ENCODE measurements at regions not wholly inside any gene's neighbourhood (a gene's known extent, or its start where the extent isn't known, plus 50 kb on each side); places are given as distances from the start of the nearest gene placed in this dataset.
"Not testable (repeated sequence)": the region's sequence is repeated elsewhere in the genome, so short reads cannot be mapped to it uniquely, and the experiment has no call there.

DNA sequence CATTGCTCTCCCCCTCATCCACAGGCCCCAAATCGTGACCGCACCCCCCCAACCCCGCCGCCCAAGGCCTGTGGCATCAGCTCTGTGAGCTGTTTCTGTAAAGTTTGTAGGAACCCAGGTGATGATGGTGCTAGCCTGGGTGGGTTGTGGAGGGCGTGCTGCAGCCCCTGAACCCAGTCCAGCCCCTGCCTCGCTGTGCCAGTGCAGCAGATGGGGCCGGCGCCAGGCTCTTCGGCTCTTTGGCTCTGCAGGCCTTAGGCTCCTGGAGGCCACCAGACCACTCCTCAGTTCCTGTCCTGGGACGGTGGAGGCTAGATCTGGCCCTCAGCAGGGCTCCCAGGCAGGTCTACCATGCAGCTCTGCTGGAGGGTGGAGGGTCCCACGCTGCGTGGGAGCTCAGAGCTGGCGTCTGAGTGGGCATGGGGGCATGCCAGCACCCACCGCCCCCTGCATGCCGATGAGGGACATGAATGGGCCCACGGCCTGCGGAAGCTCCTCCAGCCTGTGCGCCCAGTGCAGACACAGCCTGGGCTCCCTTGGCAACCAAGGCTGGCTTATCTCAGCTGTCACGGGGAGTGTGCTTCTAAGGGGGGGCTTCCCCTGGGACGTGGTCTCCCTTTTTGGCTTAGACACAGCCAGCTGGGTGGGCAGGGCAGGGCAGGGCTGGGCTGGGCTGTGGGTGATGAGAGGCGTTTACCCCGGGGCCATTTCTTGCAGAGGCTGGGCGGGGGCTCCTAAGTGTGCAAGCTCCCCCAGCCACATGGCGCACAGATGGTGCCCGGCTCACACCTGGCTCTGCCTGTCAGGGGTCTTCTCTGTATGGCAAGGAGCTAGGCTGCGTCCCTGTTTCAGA lies 1187.6 kb downstream of the BRD1 start:
- no peak for DNase-seq (ENCODE audit: low spot score)

DNA sequence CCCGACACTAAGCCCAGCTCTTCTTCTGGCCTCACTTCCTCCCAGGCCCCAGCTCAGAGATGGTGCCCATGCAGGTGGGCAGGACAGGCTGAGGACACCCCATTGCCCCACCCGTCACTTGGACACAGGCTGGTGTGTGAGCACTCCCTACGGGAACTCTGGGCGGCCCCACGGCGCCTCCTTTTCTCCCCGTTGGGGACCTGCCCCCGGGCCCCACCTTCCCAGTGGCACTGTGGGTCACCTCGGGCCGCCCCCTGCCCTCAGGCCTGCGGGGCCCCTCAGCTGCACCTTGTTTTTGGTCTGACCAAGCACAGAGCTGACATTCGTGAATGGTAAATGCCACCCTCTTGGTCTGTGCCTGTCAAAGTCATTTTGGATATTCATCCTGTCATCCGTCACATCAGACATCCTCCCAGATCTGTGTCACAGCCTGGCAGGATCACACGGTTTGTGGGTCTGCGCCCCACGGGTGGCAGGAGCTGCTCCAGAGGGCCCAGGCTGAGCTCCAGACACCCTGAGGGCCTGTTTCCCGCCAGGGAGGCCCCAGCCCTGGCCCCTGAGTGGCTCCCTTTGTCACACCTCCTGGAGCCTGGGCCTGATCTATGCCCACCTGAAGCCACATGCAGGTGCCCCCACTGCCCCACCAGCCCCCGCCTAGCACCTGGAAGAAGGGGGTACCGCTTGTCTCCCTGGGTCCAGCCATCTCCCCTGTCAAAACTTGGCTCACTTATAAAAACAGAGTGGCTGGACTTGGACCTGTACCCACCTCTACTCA lies 1188.5 kb downstream of the BRD1 start:
- no peak for DNase-seq (ENCODE audit: low spot score)

DNA sequence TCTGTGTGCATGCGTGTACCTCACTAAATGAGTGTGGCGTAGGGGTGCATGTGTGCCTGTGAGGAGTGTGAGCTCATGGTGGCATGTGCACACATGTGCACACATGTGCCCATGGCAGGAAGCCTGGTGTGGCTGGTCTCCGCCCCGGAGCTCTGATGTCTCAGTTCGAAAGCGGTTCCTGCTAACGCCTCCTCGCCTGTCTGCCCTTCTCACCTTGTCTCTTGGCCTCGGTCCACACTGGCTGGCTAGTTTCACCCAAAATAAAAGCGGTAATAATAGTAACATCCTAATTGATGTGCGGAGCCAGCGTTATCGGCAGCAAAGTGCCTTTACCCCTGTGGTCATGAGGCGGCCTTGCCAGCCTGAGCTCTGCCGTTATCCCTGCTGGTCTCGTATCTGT lies 1190.4 kb downstream of the BRD1 start:
- DNase-seq (ENCODE audit: low spot score), result no peak

DNA sequence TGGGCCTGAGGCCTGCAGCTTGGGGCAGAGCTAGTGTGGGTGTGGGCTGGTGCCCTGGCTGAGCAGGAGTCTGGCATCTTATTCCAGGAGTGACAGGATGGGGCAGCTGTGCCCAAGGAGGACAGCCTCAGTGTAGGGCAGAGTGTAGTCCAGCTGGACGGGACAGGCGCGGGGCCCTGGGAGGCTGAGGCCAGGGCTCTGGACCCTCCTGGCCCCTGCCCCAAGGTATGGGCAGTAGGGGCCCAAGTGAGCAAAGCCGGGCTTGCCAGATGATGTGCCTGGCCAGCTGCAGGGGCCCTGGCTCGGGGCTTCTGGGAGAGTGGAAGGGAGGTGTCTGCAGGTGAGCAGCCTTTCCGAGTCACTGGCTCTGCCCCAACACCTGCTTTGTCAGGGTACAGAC lies 1190.9 kb downstream of the BRD1 start:
- no peak for DNase-seq (ENCODE audit: low spot score)

DNA sequence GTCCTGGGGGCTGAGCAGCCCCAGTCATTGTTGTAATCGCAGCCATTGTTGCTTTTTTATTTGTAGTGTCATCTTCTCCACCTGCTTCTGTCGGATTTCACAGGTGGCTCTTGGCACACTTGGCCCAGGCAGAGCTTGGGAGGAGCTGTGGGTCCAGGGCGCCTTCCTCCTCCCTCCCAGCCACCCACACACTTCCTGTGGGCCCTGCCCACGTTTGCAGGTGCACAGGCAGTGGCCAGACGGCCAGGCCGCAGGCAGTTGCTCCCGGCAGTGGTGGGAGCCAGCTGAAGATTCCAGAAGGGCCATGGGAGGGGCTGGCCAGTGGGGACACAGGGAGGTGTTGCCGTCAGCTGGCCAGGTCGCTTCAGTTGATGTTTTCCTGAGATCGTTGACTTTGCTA lies 1191.9 kb downstream of the BRD1 start:
- no peak for DNase-seq (ENCODE audit: low spot score)

DNA sequence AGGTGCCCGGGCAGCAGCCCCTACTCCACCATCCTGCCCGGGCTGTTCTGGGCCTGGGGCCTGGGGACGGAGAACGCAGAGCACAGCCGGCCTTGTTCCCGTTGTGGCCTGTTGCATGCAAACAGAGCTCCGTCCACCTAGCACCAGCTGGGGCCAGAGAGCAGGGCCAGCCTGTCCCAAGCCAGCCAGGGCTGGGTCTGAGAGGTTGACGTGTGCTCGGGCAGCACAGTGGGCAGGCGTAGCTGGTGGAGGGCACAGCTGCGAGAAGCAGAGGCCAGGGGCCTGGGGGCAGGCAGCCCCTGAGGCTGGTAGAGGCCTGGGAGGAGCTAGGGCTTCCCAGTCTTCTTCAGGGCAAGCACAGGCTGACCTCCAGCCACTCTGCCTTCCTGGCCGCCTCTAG lies 1192.6 kb downstream of the BRD1 start:
- DNase-seq (ENCODE audit: low spot score), result no peak

DNA sequence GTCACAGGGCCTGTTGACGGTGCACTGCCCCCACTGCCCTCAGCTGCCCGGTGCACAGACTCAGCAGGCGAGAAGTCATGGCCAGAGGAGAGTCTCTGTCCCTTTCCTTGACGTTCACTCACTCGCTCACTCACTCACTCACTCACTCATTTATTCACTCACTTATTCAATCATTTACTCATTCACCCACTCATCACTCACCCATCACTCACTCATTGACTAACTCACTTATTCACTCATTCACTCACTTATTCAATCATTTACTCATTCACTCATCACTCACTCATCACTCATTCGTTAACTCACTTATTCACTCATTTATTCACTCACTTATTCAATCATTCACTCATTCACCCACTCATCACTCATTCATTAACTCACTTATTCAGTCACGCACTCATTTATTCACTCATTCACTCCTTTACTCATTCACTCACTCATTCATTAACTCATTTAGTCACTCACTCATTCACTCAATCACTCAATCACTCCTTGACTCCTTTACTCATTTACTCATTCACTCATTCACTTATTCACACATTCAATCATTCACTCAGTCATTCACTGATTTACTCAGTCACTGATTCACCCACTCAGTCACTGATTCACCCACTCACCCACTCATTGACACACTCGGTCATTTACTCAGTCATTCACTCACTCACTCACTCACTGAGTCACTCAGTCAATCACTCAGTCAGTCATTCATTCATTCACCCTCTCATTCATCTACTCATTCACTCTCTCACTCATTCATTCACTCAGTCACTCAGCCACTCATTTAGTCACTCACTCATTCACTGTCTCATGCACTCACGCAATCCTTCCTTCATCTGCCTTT lies 1193.5 kb downstream of the BRD1 start:
- no peak for DNase-seq (ENCODE audit: low spot score)

DNA sequence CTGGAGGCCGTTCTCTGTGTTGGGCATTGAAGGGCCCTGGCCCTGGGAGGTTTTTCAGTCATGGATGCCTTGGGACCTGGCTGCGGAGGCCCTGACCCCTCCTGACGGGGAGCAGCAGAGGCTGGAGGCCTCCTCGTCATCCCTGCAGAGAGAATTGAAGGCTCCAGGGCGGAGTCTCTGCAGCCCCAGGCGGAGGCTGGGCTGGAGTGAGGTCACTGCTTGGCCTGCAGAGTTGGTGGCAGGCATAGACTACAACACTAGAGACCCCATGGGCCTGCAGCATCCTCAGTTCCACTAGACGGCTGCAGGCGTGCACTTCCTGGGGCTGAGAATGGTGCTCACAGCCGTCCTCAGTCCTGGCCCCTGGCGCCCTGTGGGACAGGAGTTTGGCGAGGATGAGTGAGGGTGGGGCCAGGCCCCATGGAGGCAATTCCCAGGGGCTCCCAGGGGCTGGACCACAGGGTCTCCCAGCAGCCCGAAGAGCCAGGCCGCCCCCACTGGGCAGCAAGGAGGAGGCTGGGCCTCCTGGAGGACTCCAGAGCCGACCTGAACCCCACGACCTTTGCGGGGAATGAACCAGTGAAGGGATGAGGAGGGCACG lies 1194.9 kb downstream of the BRD1 start:
- DNase-seq (ENCODE audit: low spot score), result no peak

DNA sequence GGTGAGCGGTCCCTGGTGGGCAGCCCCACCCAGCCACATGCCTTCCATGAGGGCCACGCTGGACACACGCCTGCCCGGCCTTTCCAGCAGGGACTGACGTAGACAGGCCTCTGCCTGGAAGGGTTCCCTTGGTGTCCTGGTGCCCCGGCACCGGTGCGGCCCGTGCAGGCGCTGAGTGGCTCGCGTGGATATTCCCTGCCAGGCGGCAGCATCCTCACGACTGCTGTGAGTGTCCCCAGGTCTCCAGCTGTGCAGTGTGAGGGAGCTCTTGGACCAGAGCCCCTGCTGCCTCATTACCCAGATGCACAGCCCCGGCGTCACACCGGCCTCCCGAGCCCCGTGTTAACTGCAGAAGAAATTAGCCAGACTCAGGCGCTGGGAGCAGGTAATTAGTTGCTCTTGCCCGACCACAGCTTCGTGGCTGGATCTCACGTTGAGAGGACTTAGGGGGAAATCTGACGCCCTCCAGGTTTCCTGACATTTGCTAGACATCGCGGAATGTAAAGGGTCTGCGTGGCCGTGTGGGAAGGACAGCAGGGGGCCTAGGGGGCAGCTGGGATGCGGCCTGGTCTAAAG lies 1196.3 kb downstream of the BRD1 start:
- DNase-seq (ENCODE audit: low spot score), result no peak

DNA sequence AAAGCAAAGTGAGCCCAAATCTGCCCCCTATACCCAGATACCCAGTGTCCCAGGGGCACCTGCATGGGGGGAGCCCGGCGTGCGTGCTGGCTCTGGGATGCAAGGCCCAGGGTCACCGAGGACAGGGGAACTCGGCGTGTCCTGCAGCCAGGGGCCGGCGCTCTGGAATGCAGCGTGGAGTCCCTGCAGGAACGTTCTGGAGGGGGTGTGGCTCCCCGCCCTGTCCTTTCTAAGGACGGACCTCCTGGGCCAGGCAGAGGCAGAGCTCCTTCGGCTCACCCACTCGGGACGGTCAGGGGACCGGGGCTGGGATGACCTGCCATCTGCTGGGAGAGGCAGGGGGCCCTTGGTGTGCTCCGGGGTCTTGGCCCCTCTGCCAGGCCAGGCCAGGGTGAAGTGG lies 1196.8 kb downstream of the BRD1 start:
- DNase-seq (ENCODE audit: low spot score), result no peak

DNA sequence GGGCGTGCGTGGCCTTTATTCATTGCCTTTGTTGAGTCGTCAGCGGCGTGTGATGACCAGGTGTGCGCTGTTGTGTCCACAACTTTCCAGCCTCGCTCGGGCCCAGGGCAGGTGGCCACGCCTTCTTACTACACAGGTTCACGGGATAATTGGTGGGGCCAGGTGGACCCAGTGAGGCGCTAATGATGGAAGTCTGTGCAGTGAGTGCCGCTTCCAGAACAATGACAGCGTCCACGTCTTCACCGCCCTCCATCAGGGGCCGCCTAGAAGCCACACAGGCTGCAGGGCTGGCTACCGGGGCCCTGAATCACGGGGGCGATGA lies 1197.3 kb downstream of the BRD1 start:
- no peak for DNase-seq (ENCODE audit: low spot score)

DNA sequence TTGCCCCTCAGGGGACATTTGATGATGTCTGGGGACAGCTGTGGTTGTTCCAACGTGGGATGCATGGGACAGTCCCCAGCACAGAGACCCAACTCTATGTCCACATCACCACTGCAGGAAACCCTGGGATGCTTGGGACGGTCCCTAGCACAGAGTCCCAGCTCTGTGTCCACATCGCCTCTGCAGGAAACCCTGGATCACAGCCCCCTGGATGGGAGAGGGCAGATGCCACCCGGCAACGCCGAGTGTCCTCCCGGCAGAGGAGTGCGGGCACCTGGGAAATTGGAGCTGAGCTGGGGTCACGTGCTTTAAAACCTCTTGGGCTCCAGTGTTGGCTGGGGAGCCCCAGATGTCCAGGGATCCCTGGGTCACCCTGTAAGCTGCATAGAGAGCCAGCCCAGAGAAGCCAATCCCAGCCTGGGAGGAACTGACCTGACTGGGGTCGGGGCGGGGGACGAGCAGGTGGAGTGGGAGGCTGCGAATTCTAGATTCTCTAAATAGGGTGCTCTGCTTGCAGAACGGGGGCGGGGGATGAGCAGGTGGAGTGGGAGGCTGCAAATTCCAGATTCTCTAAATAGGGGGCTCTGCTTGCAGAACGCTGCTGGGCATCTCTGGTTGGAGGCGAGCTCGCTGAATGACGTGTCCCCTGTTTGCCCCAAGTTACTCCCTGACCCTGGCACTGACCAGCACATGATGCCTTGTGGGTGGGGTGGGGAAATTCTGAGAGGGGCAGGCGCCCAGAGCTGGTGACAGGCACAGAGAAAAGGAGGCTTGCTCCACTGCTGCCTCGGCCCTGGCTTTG lies 1197.8 kb downstream of the BRD1 start:
- DNase-seq (ENCODE audit: low spot score), result no peak

DNA sequence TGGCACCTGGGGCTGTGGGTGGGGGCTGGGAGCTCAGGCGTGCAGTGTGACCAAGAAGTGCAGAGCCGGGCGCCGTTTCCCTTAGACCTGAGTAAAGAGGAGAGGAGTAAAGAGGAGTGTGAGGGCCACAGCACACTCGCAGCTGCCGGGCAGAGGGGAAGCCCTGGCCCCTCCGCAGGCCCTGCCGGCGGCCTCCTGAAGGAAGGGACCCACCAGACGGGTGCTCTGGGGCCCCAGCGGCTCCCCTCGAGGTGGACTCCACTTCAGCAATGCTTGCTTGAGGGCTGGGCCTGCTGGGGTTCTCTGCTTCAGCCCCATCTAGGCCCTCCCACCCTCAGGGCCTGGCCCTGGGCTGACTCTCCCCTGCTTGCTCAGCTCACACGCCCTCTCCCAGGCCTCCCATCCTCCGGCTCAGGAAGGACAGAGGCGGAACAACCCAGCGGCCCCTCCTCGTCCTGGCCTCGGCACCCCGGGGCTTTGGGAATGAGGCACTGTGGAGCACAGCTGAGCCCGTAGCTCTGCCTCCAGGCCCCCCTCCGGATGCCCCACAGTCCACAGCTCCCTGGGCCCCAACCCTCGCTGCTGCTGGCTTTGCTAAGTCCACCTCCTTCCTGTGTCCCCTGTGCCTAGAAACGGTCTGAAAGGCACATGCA lies 1198.7 kb downstream of the BRD1 start:
- DNase-seq (ENCODE audit: low spot score), result no peak

DNA sequence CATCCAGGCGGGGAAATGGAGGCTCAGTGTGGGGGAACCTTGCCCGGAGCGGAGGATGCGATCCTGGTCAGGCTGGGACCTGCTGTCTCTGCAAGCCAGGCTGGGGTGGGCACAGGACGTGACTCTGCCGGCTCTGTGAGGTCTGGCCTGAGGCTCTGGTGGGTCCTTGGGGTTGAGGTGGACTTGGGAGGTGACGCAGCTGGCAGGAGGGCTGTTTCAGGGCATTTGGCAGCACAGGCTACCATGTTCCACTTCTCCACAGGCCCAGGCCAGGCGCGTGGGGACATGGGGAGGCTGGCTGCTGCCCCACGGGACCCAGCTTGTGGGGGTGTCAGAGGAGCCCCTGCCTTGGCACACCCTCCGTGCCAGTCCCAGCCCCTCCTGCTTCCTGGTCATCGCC lies 1199.7 kb downstream of the BRD1 start:
- DNase-seq (ENCODE audit: low spot score), result no peak

DNA sequence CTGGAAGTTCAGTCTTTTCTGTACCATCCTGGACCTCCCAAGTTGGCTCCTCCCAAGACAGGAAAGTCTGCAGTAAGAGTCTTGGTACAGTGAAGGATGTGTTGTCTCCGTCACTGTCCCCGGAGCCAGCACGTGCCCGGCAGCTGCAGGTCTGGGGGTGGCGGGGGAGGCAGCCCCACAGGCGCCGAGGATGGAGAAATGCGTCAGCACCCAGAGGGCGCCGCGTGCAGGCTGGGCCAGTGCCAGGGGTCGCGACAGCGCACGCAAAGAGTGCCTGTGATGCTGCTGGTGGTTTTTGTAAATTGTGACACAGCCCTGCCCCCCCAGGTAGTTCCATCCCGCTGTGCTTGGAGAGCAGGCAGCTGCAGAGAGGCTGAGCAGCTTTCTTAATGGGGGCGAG lies 1200.5 kb downstream of the BRD1 start:
- no peak for DNase-seq (ENCODE audit: low spot score)

DNA sequence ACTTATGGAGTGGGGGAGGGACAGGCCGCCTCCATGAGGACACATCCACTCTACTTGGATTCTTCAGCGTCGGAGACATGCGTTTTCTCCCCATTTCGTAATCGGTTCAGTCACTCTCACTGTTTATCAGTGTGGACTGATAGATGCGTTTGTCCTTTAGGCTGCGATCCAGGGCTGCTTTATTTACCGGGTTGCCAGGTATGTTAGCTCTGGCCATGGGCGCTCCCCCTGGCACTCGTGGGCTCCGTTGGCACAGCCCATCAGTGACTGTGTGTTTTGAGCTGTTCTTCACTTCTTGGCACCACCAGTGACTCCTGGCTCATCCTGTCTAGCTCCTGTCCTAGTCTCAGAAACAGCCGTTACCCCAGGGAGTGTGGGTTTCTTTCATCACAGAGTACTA lies 1203.3 kb downstream of the BRD1 start:
- DNase-seq (ENCODE audit: low spot score), result no peak

DNA sequence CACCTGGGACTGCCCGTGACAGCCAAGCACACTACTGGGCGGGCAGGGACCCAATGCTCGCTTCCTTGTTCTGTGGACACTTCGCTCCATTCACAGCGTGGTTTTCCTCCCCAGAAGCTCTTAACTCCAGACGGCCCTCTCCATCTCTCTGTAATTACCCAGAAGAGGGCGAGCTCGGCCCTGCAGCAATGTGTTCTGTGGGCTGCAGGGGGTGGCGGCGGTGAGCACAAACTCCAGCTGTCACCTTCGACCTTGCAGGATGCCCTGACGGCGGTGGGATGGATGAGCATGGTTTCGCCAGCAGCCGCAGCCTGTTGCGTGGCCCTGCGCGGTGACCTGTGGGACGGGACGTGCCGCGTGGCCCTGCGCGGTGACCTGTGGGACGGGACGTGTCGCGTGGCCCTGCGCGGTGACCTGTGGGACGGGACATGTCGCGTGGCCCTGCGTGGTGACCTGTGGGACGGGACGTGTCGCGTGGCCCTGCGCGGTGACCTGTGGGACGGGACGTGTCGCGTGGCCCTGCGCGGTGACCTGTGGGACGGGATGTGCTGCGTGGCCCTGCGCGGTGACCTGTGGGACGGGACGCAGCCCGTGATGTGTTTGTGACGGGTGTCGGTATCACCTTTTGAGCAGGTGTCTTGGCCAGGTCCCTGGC lies 1204.7 kb downstream of the BRD1 start:
- no peak for DNase-seq (ENCODE audit: low spot score)

DNA sequence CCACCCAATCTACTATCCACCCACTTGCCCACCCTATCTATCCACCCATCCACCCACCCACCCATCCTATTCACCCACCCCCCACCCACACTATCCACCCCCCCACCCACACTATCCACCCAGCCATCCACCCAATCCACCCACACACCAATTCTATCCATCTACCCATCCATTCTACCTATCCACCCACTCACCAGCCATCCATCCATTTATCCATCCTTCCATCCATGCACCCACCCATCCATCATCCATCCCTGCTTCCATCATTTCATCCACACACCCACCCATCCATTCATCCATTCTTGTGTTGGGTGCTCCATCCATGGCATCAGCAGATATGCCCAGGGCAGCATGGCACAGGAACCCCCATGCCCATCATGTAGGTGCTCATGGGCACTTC lies 1206.6 kb downstream of the BRD1 start:
- no peak for DNase-seq (ENCODE audit: low spot score)

DNA sequence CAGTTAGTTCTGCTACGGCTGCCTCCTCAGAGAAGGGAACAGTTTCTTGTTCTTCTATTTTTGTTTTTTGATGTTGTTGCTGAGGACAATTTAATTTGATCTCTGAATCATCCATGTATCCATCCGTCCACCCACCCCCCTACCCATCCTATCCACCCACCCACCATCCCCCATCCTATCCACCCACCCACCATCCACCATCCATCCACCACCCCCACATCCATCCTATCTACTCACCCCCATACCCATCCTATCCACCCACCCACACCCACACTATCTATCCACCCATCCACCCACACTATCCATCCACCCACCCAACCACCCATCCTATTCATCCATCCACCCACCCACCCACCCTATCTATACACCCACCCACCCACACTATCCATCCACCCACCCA lies 1207.2 kb downstream of the BRD1 start:
- not testable (repeated sequence) for DNase-seq (ENCODE audit: low spot score)

DNA sequence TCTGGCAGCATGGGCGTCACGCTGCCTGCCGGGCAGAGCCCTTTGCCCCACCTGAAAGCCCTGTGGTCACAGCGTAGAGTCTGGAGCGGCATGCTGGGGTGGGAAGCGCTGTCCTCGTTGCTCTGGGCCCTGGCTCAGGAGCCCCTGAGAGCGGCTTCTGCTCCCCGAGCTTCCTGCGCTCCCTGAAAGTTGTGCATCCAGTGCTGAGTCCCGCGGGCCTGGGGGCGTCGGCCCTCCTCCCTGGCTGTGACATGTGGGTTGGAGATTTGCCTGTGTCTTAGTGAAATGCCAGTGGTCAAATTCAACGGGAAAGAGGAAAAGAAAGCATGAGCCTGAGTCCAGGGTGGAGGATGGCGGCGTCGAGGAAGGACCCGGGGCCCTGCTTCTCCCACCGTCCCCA lies 1208.0 kb downstream of the BRD1 start:
- DNase-seq (ENCODE audit: low spot score), result no peak
